ENCODE measurements at regions not wholly inside any gene's neighbourhood (a gene's known extent, or its start where the extent isn't known, plus 50 kb on each side); places are given as distances from the start of the nearest gene placed in this dataset.
"Not testable (repeated sequence)": the region's sequence is repeated elsewhere in the genome, so short reads cannot be mapped to it uniquely, and the experiment has no call there.

GRCh38 chr6:125598422-125598821 lies 151.0 kb upstream of the HEY2 start:
- Histone ChIP-seq H3K4me3 (ENCODE audit: low read length) (no peak overlapping the region), H3K4me1 (ENCODE audit: control insufficient read depth, low read depth, low read length) (no peaks in the 10 kb centered on the region), H3K36me3 (ENCODE audit: control insufficient read depth, low read depth, low read length) (no peaks in the 10 kb centered on the region), H3K27me3 (ENCODE audit: control insufficient read depth, insufficient read depth, low read length) (no peaks in the 10 kb centered on the region), H3K27ac (ENCODE audit: low read length) (no peak overlapping the region), H3K9ac (ENCODE audit: low read length) (no peak overlapping the region), H3K9me3 (ENCODE audit: control insufficient read depth, low read depth, low read length) (peaks cover 1% of the 10 kb centered on the region)

- Histone ChIP-seq H3K4me1 (ENCODE audit: control insufficient read depth, low read depth, low read length) (no peaks in the 10 kb centered on the region), H3K27ac (ENCODE audit: low read length) (no peak overlapping the region), H3K4me3 (ENCODE audit: low read length) (no peak overlapping the region), H3K27me3 (ENCODE audit: control insufficient read depth, insufficient read depth, low read length) (no peaks in the 10 kb centered on the region), H3K36me3 (ENCODE audit: control insufficient read depth, low read depth, low read length) (no peaks in the 10 kb centered on the region), H3K9me3 (ENCODE audit: control insufficient read depth, low read depth, low read length) (peaks cover 3% of the 10 kb centered on the region), H3K9ac (ENCODE audit: low read length) (no peak overlapping the region)
Observed at GRCh38 chr6:125604257-125604656, 145.2 kb upstream of the HEY2 start.

GRCh38 chr6:125611573-125612344 lies 137.7 kb upstream of the HEY2 start:
- Histone ChIP-seq H3K4me3 (ENCODE audit: low read length) (peak overlapping the region; percentile 37), H3K27me3 (ENCODE audit: control insufficient read depth, insufficient read depth, low read length) (no peaks in the 10 kb centered on the region), H3K9ac (ENCODE audit: low read length) (peak overlapping the region; percentile 29), H3K9me3 (ENCODE audit: control insufficient read depth, low read depth, low read length) (no peaks in the 10 kb centered on the region), H3K36me3 (ENCODE audit: control insufficient read depth, low read depth, low read length) (no peaks in the 10 kb centered on the region), H3K4me1 (ENCODE audit: control insufficient read depth, low read depth, low read length) (peaks cover 28% of the 10 kb centered on the region), H3K27ac (ENCODE audit: low read length) (no peak overlapping the region)

- peak overlapping the region; percentile 37 for H3K4me3 ChIP-seq (ENCODE audit: low read length)
Observed at GRCh38 chr6:125612345-125612846, 137.0 kb upstream of the HEY2 start.

GRCh38 chr6:125618629-125619028 lies 130.8 kb upstream of the HEY2 start:
- Histone ChIP-seq H3K9me3 (ENCODE audit: control insufficient read depth, low read depth, low read length) (no peaks in the 10 kb centered on the region), H3K27ac (ENCODE audit: low read length) (no peak overlapping the region), H3K4me1 (ENCODE audit: control insufficient read depth, low read depth, low read length) (peaks cover 10% of the 10 kb centered on the region), H3K9ac (ENCODE audit: low read length) (no peak overlapping the region), H3K4me3 (ENCODE audit: low read length) (no peak overlapping the region), H3K27me3 (ENCODE audit: control insufficient read depth, insufficient read depth, low read length) (no peaks in the 10 kb centered on the region), H3K36me3 (ENCODE audit: control insufficient read depth, low read depth, low read length) (no peaks in the 10 kb centered on the region)

More at GRCh38 chr6:125612345-125612846, 137.0 kb upstream of the HEY2 start:
- Histone ChIP-seq H3K27ac (ENCODE audit: low read length) (no peak overlapping the region), H3K36me3 (ENCODE audit: control insufficient read depth, low read depth, low read length) (no peaks in the 10 kb centered on the region), H3K4me1 (ENCODE audit: control insufficient read depth, low read depth, low read length) (peaks cover 28% of the 10 kb centered on the region), H3K27me3 (ENCODE audit: control insufficient read depth, insufficient read depth, low read length) (no peaks in the 10 kb centered on the region), H3K9me3 (ENCODE audit: control insufficient read depth, low read depth, low read length) (no peaks in the 10 kb centered on the region), H3K9ac (ENCODE audit: low read length) (no peak overlapping the region)

GRCh38 chr6:125623085-125623484 lies 126.3 kb upstream of the HEY2 start:
- Histone ChIP-seq H3K4me3 (ENCODE audit: low read length) (no peak overlapping the region), H3K4me1 (ENCODE audit: control insufficient read depth, low read depth, low read length) (peaks cover 5% of the 10 kb centered on the region), H3K9me3 (ENCODE audit: control insufficient read depth, low read depth, low read length) (no peaks in the 10 kb centered on the region), H3K27me3 (ENCODE audit: control insufficient read depth, insufficient read depth, low read length) (no peaks in the 10 kb centered on the region), H3K9ac (ENCODE audit: low read length) (no peak overlapping the region), H3K27ac (ENCODE audit: low read length) (no peak overlapping the region), H3K36me3 (ENCODE audit: control insufficient read depth, low read depth, low read length) (no peaks in the 10 kb centered on the region)

GRCh38 chr6:125631165-125631564 lies 118.3 kb upstream of the HEY2 start:
- no peak overlapping the region for H3K9ac ChIP-seq (ENCODE audit: low read length)
- H3K36me3 ChIP-seq (ENCODE audit: control insufficient read depth, low read depth, low read length) = no peaks in the 10 kb centered on the region
- H3K4me3 ChIP-seq (ENCODE audit: low read length) = no peak overlapping the region
- H3K9me3 ChIP-seq (ENCODE audit: control insufficient read depth, low read depth, low read length) = no peaks in the 10 kb centered on the region
- H3K27ac ChIP-seq (ENCODE audit: low read length) = no peak overlapping the region
- no peaks in the 10 kb centered on the region for H3K4me1 ChIP-seq (ENCODE audit: control insufficient read depth, low read depth, low read length)
- no peaks in the 10 kb centered on the region for H3K27me3 ChIP-seq (ENCODE audit: control insufficient read depth, insufficient read depth, low read length)

GRCh38 chr6:125636011-125636410 lies 113.4 kb upstream of the HEY2 start:
- not testable (repeated sequence) for H3K4me1 ChIP-seq (ENCODE audit: control insufficient read depth, low read depth, low read length); H3K27ac ChIP-seq (ENCODE audit: low read length); H3K36me3 ChIP-seq (ENCODE audit: control insufficient read depth, low read depth, low read length); H3K27me3 ChIP-seq (ENCODE audit: control insufficient read depth, insufficient read depth, low read length); H3K4me3 ChIP-seq (ENCODE audit: low read length); H3K9me3 ChIP-seq (ENCODE audit: control insufficient read depth, low read depth, low read length); H3K9ac ChIP-seq (ENCODE audit: low read length)

GRCh38 chr6:125636671-125637070 lies 112.8 kb upstream of the HEY2 start:
- no peak overlapping the region for H3K27ac ChIP-seq (ENCODE audit: low read length)
- H3K4me1 ChIP-seq (ENCODE audit: control insufficient read depth, low read depth, low read length) = no peaks in the 10 kb centered on the region
- H3K36me3 ChIP-seq (ENCODE audit: control insufficient read depth, low read depth, low read length) = no peaks in the 10 kb centered on the region
- H3K9me3 ChIP-seq (ENCODE audit: control insufficient read depth, low read depth, low read length) = no peaks in the 10 kb centered on the region
- H3K4me3 ChIP-seq (ENCODE audit: low read length) = no peak overlapping the region
- H3K9ac ChIP-seq (ENCODE audit: low read length) = no peak overlapping the region
- no peaks in the 10 kb centered on the region for H3K27me3 ChIP-seq (ENCODE audit: control insufficient read depth, insufficient read depth, low read length)

GRCh38 chr6:125637207-125637606 lies 112.2 kb upstream of the HEY2 start:
- H3K9me3 ChIP-seq (ENCODE audit: control insufficient read depth, low read depth, low read length) = no peaks in the 10 kb centered on the region
- H3K36me3 ChIP-seq (ENCODE audit: control insufficient read depth, low read depth, low read length) = no peaks in the 10 kb centered on the region
- no peaks in the 10 kb centered on the region for H3K4me1 ChIP-seq (ENCODE audit: control insufficient read depth, low read depth, low read length)
- no peak overlapping the region for H3K27ac ChIP-seq (ENCODE audit: low read length)
- no peak overlapping the region for H3K4me3 ChIP-seq (ENCODE audit: low read length)
- H3K27me3 ChIP-seq (ENCODE audit: control insufficient read depth, insufficient read depth, low read length) = no peaks in the 10 kb centered on the region
- H3K9ac ChIP-seq (ENCODE audit: low read length) = no peak overlapping the region

GRCh38 chr6:125639466-125640020 lies 109.9 kb upstream of the HEY2 start:
- H3K27me3 ChIP-seq (ENCODE audit: control insufficient read depth, insufficient read depth, low read length) = no peaks in the 10 kb centered on the region
- no peaks in the 10 kb centered on the region for H3K36me3 ChIP-seq (ENCODE audit: control insufficient read depth, low read depth, low read length)
- no peak overlapping the region for H3K4me3 ChIP-seq (ENCODE audit: low read length)
- H3K9me3 ChIP-seq (ENCODE audit: control insufficient read depth, low read depth, low read length) = no peaks in the 10 kb centered on the region
- no peaks in the 10 kb centered on the region for H3K4me1 ChIP-seq (ENCODE audit: control insufficient read depth, low read depth, low read length)
- H3K27ac ChIP-seq (ENCODE audit: low read length) = no peak overlapping the region
- no peak overlapping the region for H3K9ac ChIP-seq (ENCODE audit: low read length)
